Chondrocyte (in vitro differentiated cells): ENCODE measurements at regions not wholly inside any gene's neighbourhood (a gene's known extent, or its start where the extent isn't known, plus 50 kb on each side); places are given as distances from the start of the nearest gene placed in this dataset.

Experiments used
- DNase-seq: peaks from one replicate; pipeline ENCODE4 v3.0.0; 2021; ENCODE audit warnings: mixed read lengths, low spot score
- H3K27ac Mint-ChIP-seq: one replicate; pipeline ENCODE4 v1.8.0; 2021; ENCODE audit warnings: mild to moderate bottlenecking, moderate library complexity, mixed read lengths; ENCODE audit not compliant: unreplicated experiment
- H3K27me3 Mint-ChIP-seq: 2 replicates; pipeline ENCODE4 v1.8.0; 2021; ENCODE audit warnings: low read depth, mixed read lengths
- H3K36me3 Mint-ChIP-seq: 2 replicates; pipeline ENCODE4 v1.8.0; 2021; ENCODE audit warnings: low read depth, mixed read lengths
- H3K4me1 Mint-ChIP-seq: 2 replicates; pipeline ENCODE4 v1.8.0; 2021; ENCODE audit warnings: low read depth, mild to moderate bottlenecking, mixed read lengths
- H3K4me3 Mint-ChIP-seq: one replicate; pipeline ENCODE4 v1.8.0; 2021; ENCODE audit warnings: mild to moderate bottlenecking, moderate library complexity, mixed read lengths; ENCODE audit not compliant: unreplicated experiment
- H3K9me3 Mint-ChIP-seq: 2 replicates; pipeline ENCODE4 v1.8.0; 2021; ENCODE audit warnings: low read depth, mixed read lengths
- TF ChIP-seq, protein P1 (sequence below): fragments of 200-600 bp; sonication (generic); IDR thresholded peaks from 2 replicates; pipeline ENCODE4 v1.5.0; 2021; ENCODE audit warnings: antibody characterized with exemption, mild to moderate bottlenecking, moderate library complexity

DNA sequence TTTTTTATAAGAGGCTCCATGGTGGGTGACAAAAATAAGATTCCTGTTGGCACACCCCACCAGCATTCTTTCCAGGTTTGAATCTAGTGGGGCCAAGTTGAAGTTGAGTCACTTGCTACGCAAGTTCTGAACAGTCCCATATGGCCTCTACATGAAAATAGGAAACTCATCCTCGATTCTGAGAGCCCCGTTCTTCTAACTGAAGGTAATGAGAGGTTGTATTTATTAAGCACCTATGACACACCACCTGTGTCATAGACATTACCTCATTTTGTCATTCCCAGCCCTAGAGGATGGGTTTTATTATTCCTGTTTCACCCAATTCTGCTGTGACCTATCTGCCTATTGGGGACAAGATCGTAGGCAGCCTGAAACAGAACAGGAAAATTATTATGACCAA is 131.7 kb downstream of the ACTL7B start:
- Mint-ChIP-seq H3K4me3 (no peak overlapping the region), H3K9me3 (no peaks in the 10 kb centered on the region), H3K4me1 (peaks cover 26% of the 10 kb centered on the region), H3K36me3 (peaks cover 2% of the 10 kb centered on the region), H3K27ac (no peak overlapping the region), H3K27me3 (no peaks in the 10 kb centered on the region)
- no peak for DNase-seq
- TF ChIP-seq, protein P1, sequence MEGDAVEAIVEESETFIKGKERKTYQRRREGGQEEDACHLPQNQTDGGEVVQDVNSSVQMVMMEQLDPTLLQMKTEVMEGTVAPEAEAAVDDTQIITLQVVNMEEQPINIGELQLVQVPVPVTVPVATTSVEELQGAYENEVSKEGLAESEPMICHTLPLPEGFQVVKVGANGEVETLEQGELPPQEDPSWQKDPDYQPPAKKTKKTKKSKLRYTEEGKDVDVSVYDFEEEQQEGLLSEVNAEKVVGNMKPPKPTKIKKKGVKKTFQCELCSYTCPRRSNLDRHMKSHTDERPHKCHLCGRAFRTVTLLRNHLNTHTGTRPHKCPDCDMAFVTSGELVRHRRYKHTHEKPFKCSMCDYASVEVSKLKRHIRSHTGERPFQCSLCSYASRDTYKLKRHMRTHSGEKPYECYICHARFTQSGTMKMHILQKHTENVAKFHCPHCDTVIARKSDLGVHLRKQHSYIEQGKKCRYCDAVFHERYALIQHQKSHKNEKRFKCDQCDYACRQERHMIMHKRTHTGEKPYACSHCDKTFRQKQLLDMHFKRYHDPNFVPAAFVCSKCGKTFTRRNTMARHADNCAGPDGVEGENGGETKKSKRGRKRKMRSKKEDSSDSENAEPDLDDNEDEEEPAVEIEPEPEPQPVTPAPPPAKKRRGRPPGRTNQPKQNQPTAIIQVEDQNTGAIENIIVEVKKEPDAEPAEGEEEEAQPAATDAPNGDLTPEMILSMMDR, result no peak

DNA sequence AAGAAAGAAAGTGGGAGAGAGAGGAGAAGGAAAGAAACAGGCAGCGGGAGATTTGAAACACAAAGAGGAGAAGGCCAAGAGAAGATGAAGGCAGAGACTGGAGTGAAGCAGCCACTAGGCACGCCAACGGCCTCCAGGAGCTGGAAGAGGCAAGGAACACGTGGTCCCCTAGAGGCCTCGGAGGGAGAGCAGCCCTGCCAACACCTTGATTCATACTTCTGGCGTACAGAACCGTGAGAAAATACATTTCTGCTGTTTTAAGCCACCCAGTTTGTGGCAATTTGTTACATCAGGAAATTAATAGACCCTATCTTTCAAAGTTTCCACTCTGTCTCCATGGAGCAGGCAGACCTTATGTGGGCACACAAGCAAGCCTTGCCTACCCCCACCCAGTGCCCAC is 133.4 kb downstream of the ACTL7B start:
- Mint-ChIP-seq H3K36me3 (peaks cover 2% of the 10 kb centered on the region), H3K4me3 (no peak overlapping the region), H3K9me3 (peaks cover 13% of the 10 kb centered on the region), H3K27ac (no peak overlapping the region), H3K4me1 (peaks cover 20% of the 10 kb centered on the region), H3K27me3 (peaks cover 11% of the 10 kb centered on the region)
- no peak for DNase-seq
- TF ChIP-seq, protein P1, result no peak

DNA sequence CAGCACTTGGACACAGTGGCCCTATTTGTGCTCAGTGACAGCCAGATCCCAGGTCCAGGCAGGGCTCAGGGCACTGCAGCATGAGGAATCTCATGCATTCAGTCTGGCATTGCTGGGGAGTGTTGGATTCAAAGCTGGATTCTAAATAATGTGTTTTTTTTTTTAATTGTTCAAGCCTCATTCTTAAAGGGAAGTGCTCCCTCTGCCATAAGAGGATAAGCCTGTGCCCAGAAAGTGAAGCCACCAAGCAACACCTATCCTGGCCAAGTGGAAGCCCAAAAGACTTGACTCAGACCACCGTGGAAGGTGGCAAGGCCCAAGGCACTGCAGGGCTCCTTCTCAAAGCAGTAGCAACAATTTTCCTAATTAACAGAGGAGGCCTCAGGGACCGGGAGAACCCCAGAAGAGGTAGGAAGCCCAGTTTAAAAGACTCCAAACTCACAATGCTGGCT is 135.6 kb downstream of the ACTL7B start:
- H3K4me1 Mint-ChIP-seq, result peaks cover 9% of the 10 kb centered on the region
- H3K4me3 Mint-ChIP-seq, result no peak overlapping the region
- H3K27me3 Mint-ChIP-seq, result peaks cover 25% of the 10 kb centered on the region
- no peak for DNase-seq
- H3K9me3 Mint-ChIP-seq, result peaks cover 30% of the 10 kb centered on the region
- H3K27ac Mint-ChIP-seq, result no peak overlapping the region
- TF ChIP-seq, protein P1, result no peak
- peaks cover 7% of the 10 kb centered on the region for H3K36me3 Mint-ChIP-seq

DNA sequence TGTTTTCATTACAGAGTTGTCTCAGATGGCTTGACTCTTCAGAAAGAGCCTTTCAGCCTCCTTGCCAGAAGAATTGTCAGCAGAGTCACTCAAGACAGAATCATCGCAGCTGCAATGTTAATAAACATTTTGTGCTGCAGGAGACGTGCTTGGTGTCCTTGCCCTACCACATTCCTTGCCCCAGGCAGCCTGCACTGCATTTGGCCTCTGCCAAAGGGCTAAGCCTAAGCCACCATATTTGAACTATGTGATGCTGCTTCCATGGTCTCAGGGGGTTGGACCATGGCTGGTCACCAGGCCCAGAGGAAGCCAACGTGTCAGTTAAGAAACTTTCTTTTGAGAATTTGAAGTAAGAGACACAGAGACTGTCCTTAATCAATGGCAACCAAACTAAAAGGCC is 145.4 kb downstream of the ACTL7B start:
- Mint-ChIP-seq H3K9me3 (peaks cover 4% of the 10 kb centered on the region), H3K27me3 (peaks cover 38% of the 10 kb centered on the region)

DNA sequence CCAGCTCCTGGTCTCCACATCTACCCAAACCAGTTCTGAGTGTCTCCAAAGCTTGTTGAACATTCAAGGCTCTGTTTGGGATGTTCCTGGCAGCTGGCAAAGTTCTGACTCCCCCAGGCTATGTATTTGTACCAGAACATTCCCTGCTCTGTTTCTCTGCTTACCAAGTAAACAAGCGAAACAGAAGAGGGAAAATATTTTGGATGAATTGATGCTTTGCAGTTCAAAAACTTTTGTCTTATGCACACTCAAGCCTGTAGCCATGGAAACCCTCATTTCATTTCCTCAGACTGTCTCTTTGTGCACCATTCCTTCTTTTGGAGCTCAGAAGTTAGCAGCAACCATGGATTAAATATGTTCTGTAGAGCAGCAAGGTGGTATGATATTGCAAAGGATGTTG is 145.8 kb downstream of the ACTL7B start:
- no peaks in the 10 kb centered on the region for H3K4me1 Mint-ChIP-seq
- H3K27ac Mint-ChIP-seq, result no peak overlapping the region
- peaks cover 3% of the 10 kb centered on the region for H3K36me3 Mint-ChIP-seq
- DNase-seq, result no peak
- TF ChIP-seq, protein P1, result no peak
- peaks cover 3% of the 10 kb centered on the region for H3K9me3 Mint-ChIP-seq
- H3K4me3 Mint-ChIP-seq, result no peak overlapping the region
- peaks cover 35% of the 10 kb centered on the region for H3K27me3 Mint-ChIP-seq

More for the DNA sequence above, 145.4 kb downstream of the ACTL7B start:
- TF ChIP-seq, protein P1, result no peak
- H3K4me3 Mint-ChIP-seq, result no peak overlapping the region
- no peak for DNase-seq
- H3K27ac Mint-ChIP-seq, result no peak overlapping the region
- no peaks in the 10 kb centered on the region for H3K4me1 Mint-ChIP-seq
- peaks cover 3% of the 10 kb centered on the region for H3K36me3 Mint-ChIP-seq
